ENCODE measurements at regions not wholly inside any gene's neighbourhood (a gene's known extent, or its start where the extent isn't known, plus 50 kb on each side); places are given as distances from the start of the nearest gene placed in this dataset.

DNA sequence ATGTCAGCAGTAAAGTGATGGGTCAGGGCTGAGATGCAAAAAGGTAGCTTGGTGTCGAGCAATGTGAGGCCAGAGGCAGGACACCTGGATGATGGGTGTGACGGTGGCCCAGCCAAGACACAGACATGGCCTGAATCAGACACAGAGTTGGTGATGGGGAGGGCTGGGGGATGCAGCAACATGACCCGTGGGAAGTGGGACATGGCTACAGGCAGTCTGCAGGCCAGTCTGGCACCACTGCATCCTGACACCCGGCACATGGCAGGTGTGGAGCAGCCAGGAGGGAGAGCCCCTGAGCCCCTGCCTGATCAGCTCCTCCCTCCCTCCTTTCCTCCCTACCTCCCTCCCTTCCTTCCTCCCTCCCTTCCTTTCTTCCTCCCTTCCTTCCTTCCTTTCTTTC lies 114.8 kb upstream of the WDR11 start:
- DNase-seq (ENCODE audit: low spot score), result no peak
- intact Hi-C loops (cut with micrococcal nuclease; ENCODE audit: unreplicated experiment), result no loop called here
- H3K4me3 ChIP-seq (ENCODE audit: low read depth, low read length, poor library complexity, severe bottlenecking), result no peak overlapping the region
- BruUV-seq (replicated peaks), result no TSS peak
- CTCF ChIA-PET (ENCODE audit: unreplicated experiment), result interaction anchor here (0.6 kb wide), 1 partner anchor 52 kb away, joined by 7 read pairs; no protein-coding TSS in a partner anchor
- H3K4me2 ChIP-seq (ENCODE audit: low read length), result no peak overlapping the region
- H3K4me1 ChIP-seq (ENCODE audit: insufficient read depth, low read length, poor library complexity, severe bottlenecking), result no peaks in the 10 kb centered on the region
- no peak overlapping the region for H2AFZ ChIP-seq (ENCODE audit: low read length)
- no peaks in the 10 kb centered on the region for H4K20me1 ChIP-seq (ENCODE audit: insufficient read depth, low read length)
- H3K27ac ChIP-seq (ENCODE audit: low read depth, low read length, poor library complexity, severe bottlenecking), result no peak overlapping the region
- TF ChIP-seq CTCF (conservative IDR thresholded peaks at IDR 0.05; ENCODE audit: low read length), result no peak
- TF ChIP-seq EZH2phosphoT487 (IDR thresholded peaks at IDR 0.05; ENCODE audit: borderline replicate concordance, low read depth, low read length), result no peak
- no peaks in the 10 kb centered on the region for H3K79me2 ChIP-seq (ENCODE audit: insufficient read depth, low read depth, low read length)
- no peaks in the 10 kb centered on the region for H3K36me3 ChIP-seq (ENCODE audit: insufficient read depth, low read length)
- H3K9me2 ChIP-seq (ENCODE audit: insufficient read depth, low read length), result no peaks in the 10 kb centered on the region
- H3K9me3 ChIP-seq (ENCODE audit: low read length), result no peaks in the 10 kb centered on the region
- POLR2A ChIA-PET, result interaction anchor here (0.7 kb wide), 1 partner anchor 1715 kb away, joined by 3 read pairs; no protein-coding TSS in a partner anchor

- no peak for TF ChIP-seq EZH2phosphoT487 (IDR thresholded peaks at IDR 0.05; ENCODE audit: borderline replicate concordance, low read depth, low read length)
- no peak for TF ChIP-seq CTCF (conservative IDR thresholded peaks at IDR 0.05; ENCODE audit: low read length)
- Histone ChIP-seq H3K9me3 (ENCODE audit: low read length) (no peaks in the 10 kb centered on the region), H4K20me1 (ENCODE audit: insufficient read depth, low read length) (no peaks in the 10 kb centered on the region), H3K27ac (ENCODE audit: low read depth, low read length, poor library complexity, severe bottlenecking) (no peak overlapping the region), H3K4me1 (ENCODE audit: insufficient read depth, low read length, poor library complexity, severe bottlenecking) (no peaks in the 10 kb centered on the region), H3K9me2 (ENCODE audit: insufficient read depth, low read length) (no peaks in the 10 kb centered on the region), H3K79me2 (ENCODE audit: insufficient read depth, low read depth, low read length) (no peaks in the 10 kb centered on the region), H2AFZ (ENCODE audit: low read length) (no peak overlapping the region), H3K4me3 (ENCODE audit: low read depth, low read length, poor library complexity, severe bottlenecking) (no peak overlapping the region), H3K36me3 (ENCODE audit: insufficient read depth, low read length) (no peaks in the 10 kb centered on the region), H3K4me2 (ENCODE audit: low read length) (no peak overlapping the region)
- POLR2A ChIA-PET, result no interaction called here
- DNase-seq (ENCODE audit: low spot score), result no peak
- BruUV-seq (replicated peaks), result no TSS peak
- intact Hi-C loops (cut with micrococcal nuclease; ENCODE audit: unreplicated experiment), result no loop called here
- CTCF ChIA-PET (ENCODE audit: unreplicated experiment), result no interaction called here
Observed at GRCh38 chr10:120738658-120739057, 112.5 kb upstream of the WDR11 start.

DNA sequence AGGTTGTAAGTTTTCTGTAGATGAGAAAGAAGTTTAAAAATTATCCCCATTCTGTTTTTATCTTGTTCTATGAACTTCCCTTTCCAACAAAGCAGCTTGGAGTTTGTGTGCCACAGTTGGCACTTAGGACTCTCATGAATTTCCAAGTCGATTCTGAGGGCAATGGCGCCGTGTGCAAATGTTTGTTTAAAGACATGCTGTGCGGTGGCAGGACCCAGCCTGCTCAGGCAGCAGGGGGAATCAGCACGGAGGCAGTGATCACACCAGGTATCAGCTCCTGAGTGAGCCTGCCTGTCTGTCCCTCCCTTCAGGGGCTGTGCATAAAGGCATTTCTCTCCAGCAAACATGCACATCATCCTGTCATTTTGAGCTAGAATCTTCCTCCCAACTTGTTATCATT lies 109.8 kb upstream of the WDR11 start:
- ChIA-PET CTCF (ENCODE audit: unreplicated experiment) (no interaction called here), POLR2A (interaction anchor here (0.6 kb wide), 1 partner anchor 10 kb away, joined by 3 read pairs; no protein-coding TSS in a partner anchor)
- Histone ChIP-seq H3K36me3 (ENCODE audit: insufficient read depth, low read length) (no peaks in the 10 kb centered on the region), H3K9me3 (ENCODE audit: low read length) (no peaks in the 10 kb centered on the region), H3K79me2 (ENCODE audit: insufficient read depth, low read depth, low read length) (no peaks in the 10 kb centered on the region), H2AFZ (ENCODE audit: low read length) (no peak overlapping the region), H4K20me1 (ENCODE audit: insufficient read depth, low read length) (no peaks in the 10 kb centered on the region), H3K4me2 (ENCODE audit: low read length) (no peak overlapping the region), H3K4me1 (ENCODE audit: insufficient read depth, low read length, poor library complexity, severe bottlenecking) (no peaks in the 10 kb centered on the region), H3K27ac (ENCODE audit: low read depth, low read length, poor library complexity, severe bottlenecking) (no peak overlapping the region), H3K9me2 (ENCODE audit: insufficient read depth, low read length) (no peaks in the 10 kb centered on the region), H3K4me3 (ENCODE audit: low read depth, low read length, poor library complexity, severe bottlenecking) (no peak overlapping the region)
- intact Hi-C loops (cut with micrococcal nuclease; ENCODE audit: unreplicated experiment), result no loop called here
- BruUV-seq (replicated peaks), result no TSS peak
- DNase-seq (ENCODE audit: low spot score), result no peak
- no peak for TF ChIP-seq CTCF (conservative IDR thresholded peaks at IDR 0.05; ENCODE audit: low read length)
- TF ChIP-seq EZH2phosphoT487 (IDR thresholded peaks at IDR 0.05; ENCODE audit: borderline replicate concordance, low read depth, low read length), result no peak

Measured in OCI-LY7 (cell line).